ENCODE measurements at regions not wholly inside any gene's neighbourhood (a gene's known extent, or its start where the extent isn't known, plus 50 kb on each side); places are given as distances from the start of the nearest gene placed in this dataset.

GRCh38 chr18:44171301-44171700 lies 509.4 kb upstream of the SETBP1 start:
- no peak for TF ChIP-seq CTCF (IDR thresholded peaks at IDR 0.05)
- no peak for TF ChIP-seq POLR2AphosphoS5 (IDR thresholded peaks at IDR 0.05)
- no peak for TF ChIP-seq EP300 (IDR thresholded peaks at IDR 0.05)
- no peak for TF ChIP-seq POLR2A (IDR thresholded peaks at IDR 0.05)
